Cardiac muscle cell (in vitro differentiated cells and primary cell): ENCODE measurements at regions not wholly inside any gene's neighbourhood (a gene's known extent, or its start where the extent isn't known, plus 50 kb on each side); places are given as distances from the start of the nearest gene placed in this dataset.

ENCODE experiments used
- DNase-seq, 2 donors: peaks; one replicate each; pipeline versions ENCODE4 v3.0.0 to v3.0.0-alpha.2; 2010 to 2017; ENCODE audit warnings: low read depth in 1 of 2, low spot score in 1 of 2
- H3K27ac ChIP-seq: fragments of 200-600 bp; sonication (generic); 2 replicates; pipeline ENCODE4 v1.5.1; 2016
- H3K27me3 ChIP-seq: fragments of 200-600 bp; sonication (generic); 2 replicates; pipeline ENCODE4 v1.6.0; 2016; ENCODE audit warnings: control low read depth
- H3K36me3 ChIP-seq: fragments of 200-600 bp; sonication (generic); 2 replicates; pipeline ENCODE4 v1.5.1; 2016; ENCODE audit warnings: control low read depth
- H3K4me1 ChIP-seq: fragments of 200-600 bp; sonication (generic); 2 replicates; pipeline ENCODE4 v1.8.1; 2017; ENCODE audit warnings: low read depth, mild to moderate bottlenecking, mixed run types
- H3K4me3 ChIP-seq: fragments of 200-600 bp; sonication (generic); 2 replicates; pipeline ENCODE4 v1.5.1; 2016; ENCODE audit warnings: mild to moderate bottlenecking
- H3K9me3 ChIP-seq: fragments of 200-600 bp; sonication (generic); 2 replicates; pipeline ENCODE4 v1.5.1; 2017; ENCODE audit warnings: low read depth, mild to moderate bottlenecking, control low read depth
- CTCF ChIP-seq: IDR thresholded peaks from 2 replicates; pipeline ENCODE4 v1.5.1; 2012; ENCODE audit warnings: low read depth, mild to moderate bottlenecking, low read length

GRCh38 chr12:85633491-85633890 is 202.7 kb downstream of the RASSF9 start:
- Histone ChIP-seq H3K36me3 (no peaks in the 10 kb centered on the region), H3K27ac (no peak overlapping the region), H3K4me3 (no peak overlapping the region), H3K4me1 (no peaks in the 10 kb centered on the region), H3K9me3 (no peaks in the 10 kb centered on the region), H3K27me3 (no peaks in the 10 kb centered on the region)
- TF ChIP-seq CTCF = no peak
- DNase-seq = no peak

- Histone ChIP-seq H3K4me1 (no peaks in the 10 kb centered on the region), H3K27me3 (no peaks in the 10 kb centered on the region), H3K9me3 (no peaks in the 10 kb centered on the region), H3K4me3 (no peak overlapping the region), H3K36me3 (no peaks in the 10 kb centered on the region), H3K27ac (no peak overlapping the region)
- DNase-seq = no peak
- no peak for TF ChIP-seq CTCF
These were observed 196.4 kb downstream of the RASSF9 start for GRCh38 chr12:85639834-85640233.

- no peaks in the 10 kb centered on the region for H3K4me1 ChIP-seq
- no peaks in the 10 kb centered on the region for H3K9me3 ChIP-seq
- no peak overlapping the region for H3K4me3 ChIP-seq
- DNase-seq = no peak
- no peaks in the 10 kb centered on the region for H3K36me3 ChIP-seq
- H3K27me3 ChIP-seq = no peaks in the 10 kb centered on the region
- no peak overlapping the region for H3K27ac ChIP-seq
- no peak for TF ChIP-seq CTCF
These were observed 194.4 kb downstream of the RASSF9 start for GRCh38 chr12:85641796-85642195.

- TF ChIP-seq CTCF = no peak
- no peak for DNase-seq
- H3K4me3 ChIP-seq = no peak overlapping the region
These were observed 193.9 kb downstream of the RASSF9 start for GRCh38 chr12:85642288-85642687.

GRCh38 chr12:85642808-85643207 is 193.4 kb downstream of the RASSF9 start:
- DNase-seq = peak; percentile 2 to 80
- Histone ChIP-seq H3K27ac (no peak overlapping the region), H3K4me3 (no peak overlapping the region), H3K27me3 (no peaks in the 10 kb centered on the region), H3K9me3 (no peaks in the 10 kb centered on the region), H3K4me1 (no peaks in the 10 kb centered on the region), H3K36me3 (no peaks in the 10 kb centered on the region)
- peak; percentile 57 for TF ChIP-seq CTCF

More at GRCh38 chr12:85642288-85642687, 193.9 kb downstream of the RASSF9 start:
- no peaks in the 10 kb centered on the region for H3K27me3 ChIP-seq
- H3K36me3 ChIP-seq = no peaks in the 10 kb centered on the region
- no peaks in the 10 kb centered on the region for H3K4me1 ChIP-seq
- no peak overlapping the region for H3K27ac ChIP-seq
- H3K9me3 ChIP-seq = no peaks in the 10 kb centered on the region

GRCh38 chr12:85644508-85644907 is 191.7 kb downstream of the RASSF9 start:
- no peaks in the 10 kb centered on the region for H3K9me3 ChIP-seq
- no peak for TF ChIP-seq CTCF
- DNase-seq = no peak

More at GRCh38 chr12:85644508-85644907, 191.7 kb downstream of the RASSF9 start:
- no peaks in the 10 kb centered on the region for H3K27me3 ChIP-seq
- H3K27ac ChIP-seq = no peak overlapping the region
- H3K36me3 ChIP-seq = no peaks in the 10 kb centered on the region
- H3K4me3 ChIP-seq = no peak overlapping the region
- H3K4me1 ChIP-seq = no peaks in the 10 kb centered on the region
